Stimulated activated naive CD8-positive, alpha-beta T cell treated with anti-CD3 and anti-CD28 coated beads, Interleukin-15, Interleukin-2, amounts not matched to agents 100 ng/mL and 50 ng/mL, for 24 hours (primary cell): ENCODE measurements at regions not wholly inside any gene's neighbourhood (a gene's known extent, or its start where the extent isn't known, plus 50 kb on each side); places are given as distances from the start of the nearest gene placed in this dataset.

Experiments used
- H3K27ac Mint-ChIP-seq: one replicate; pipeline ENCODE4 v1.8.0; 2021; ENCODE audit warnings: mild to moderate bottlenecking, mixed read lengths
- H3K27me3 Mint-ChIP-seq: one replicate; pipeline ENCODE4 v1.8.0; 2021; ENCODE audit warnings: mixed read lengths
- H3K36me3 Mint-ChIP-seq: one replicate; pipeline ENCODE4 v1.8.0; 2021; ENCODE audit warnings: low read depth, mixed read lengths
- H3K4me1 Mint-ChIP-seq: one replicate; pipeline ENCODE4 v1.8.0; 2021; ENCODE audit warnings: low read depth, mixed read lengths
- H3K4me3 Mint-ChIP-seq: one replicate; pipeline ENCODE4 v1.8.0; 2021; ENCODE audit warnings: mild to moderate bottlenecking, mixed read lengths
- H3K9me3 Mint-ChIP-seq: one replicate; pipeline ENCODE4 v1.8.0; 2021; ENCODE audit warnings: mixed read lengths

DNA sequence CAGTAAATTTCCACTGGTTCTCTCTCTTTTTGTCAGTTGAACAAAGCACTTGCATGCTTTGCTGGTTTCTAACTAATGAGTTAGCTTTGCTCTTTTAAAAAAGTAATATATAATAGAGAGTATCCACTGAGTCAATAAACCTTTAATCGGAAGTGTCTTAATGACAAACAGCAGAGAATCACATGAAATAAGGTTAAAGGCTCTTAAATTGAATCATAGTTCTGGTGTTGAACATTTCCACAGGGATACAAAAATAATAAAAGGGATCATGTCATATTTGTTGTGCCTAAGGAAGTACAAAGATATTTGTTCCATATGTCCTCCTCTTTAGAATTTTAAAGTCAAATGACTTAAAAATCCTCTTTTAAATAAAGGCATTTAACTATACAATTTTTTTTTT is 362.6 kb downstream of the LRIG3 start:
- Mint-ChIP-seq H3K27ac (no peak overlapping the region), H3K9me3 (no peaks in the 10 kb centered on the region), H3K27me3 (no peaks in the 10 kb centered on the region), H3K36me3 (no peaks in the 10 kb centered on the region), H3K4me3 (no peak overlapping the region), H3K4me1 (no peaks in the 10 kb centered on the region)

DNA sequence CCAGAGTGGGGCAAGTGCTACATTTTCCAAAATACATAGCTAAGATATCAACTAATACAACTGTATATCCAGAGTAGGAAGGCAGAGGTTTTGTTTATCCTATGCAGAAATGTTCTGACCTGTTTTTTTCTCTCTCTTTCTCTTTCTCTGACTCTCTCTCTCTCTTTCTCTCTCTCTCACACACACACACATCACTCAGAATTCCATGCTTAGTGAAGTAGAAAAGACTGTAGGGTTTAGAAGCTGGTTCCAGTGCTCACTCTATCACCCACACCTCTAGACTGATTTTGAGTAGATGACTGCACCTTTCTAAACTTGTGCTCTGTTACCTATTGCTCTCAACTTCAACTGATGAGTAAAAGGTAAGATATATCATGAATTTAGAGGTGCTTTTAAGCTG is 356.7 kb downstream of the LRIG3 start:
- Mint-ChIP-seq H3K27me3 (no peaks in the 10 kb centered on the region), H3K9me3 (peaks cover 5% of the 10 kb centered on the region), H3K4me3 (no peak overlapping the region), H3K36me3 (no peaks in the 10 kb centered on the region), H3K27ac (no peak overlapping the region), H3K4me1 (no peaks in the 10 kb centered on the region)

DNA sequence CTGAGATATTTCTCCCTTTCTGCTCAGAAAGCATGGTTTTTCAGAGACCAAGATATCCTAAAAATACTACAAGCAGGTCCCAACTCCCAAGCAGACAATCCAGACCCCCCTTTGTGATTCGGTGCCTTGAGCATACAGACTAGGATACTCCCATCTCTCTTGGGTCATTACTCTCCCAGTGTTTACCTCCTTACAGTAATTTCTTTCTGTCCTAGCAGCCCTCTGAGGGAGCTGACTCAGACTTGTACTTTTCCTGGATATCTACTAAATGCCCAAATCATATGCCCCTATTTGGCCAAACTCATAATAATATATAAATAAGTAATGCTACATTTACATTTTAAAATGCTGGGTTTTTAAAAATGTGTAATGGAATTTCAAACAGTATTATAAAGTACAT is 355.6 kb downstream of the LRIG3 start:
- Mint-ChIP-seq H3K9me3 (peaks cover 5% of the 10 kb centered on the region), H3K4me1 (no peaks in the 10 kb centered on the region), H3K36me3 (no peaks in the 10 kb centered on the region), H3K27ac (no peak overlapping the region), H3K27me3 (no peaks in the 10 kb centered on the region), H3K4me3 (no peak overlapping the region)

DNA sequence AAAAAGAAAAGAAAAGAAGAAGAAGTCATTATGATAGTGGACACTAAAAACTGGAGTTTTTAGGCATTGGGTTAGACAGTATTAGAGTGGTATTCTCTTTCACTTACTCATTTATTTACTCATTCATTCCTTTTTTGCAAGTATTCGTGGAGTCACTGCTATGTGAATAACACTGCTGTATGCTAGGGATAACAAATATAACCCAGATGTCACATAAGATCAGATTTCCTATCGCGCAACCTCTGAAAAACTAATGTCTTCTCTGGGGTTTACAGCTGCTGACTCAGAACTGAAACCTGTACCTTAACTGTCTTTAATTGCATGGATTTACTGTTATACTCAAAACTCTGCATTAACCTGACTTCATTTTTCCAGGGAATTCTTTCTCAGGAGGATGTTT is 353.7 kb downstream of the LRIG3 start:
- no peaks in the 10 kb centered on the region for H3K4me1 Mint-ChIP-seq
- no peak overlapping the region for H3K27ac Mint-ChIP-seq
- H3K9me3 Mint-ChIP-seq = peaks cover 7% of the 10 kb centered on the region
- no peaks in the 10 kb centered on the region for H3K27me3 Mint-ChIP-seq
- H3K4me3 Mint-ChIP-seq = no peak overlapping the region
- no peaks in the 10 kb centered on the region for H3K36me3 Mint-ChIP-seq

DNA sequence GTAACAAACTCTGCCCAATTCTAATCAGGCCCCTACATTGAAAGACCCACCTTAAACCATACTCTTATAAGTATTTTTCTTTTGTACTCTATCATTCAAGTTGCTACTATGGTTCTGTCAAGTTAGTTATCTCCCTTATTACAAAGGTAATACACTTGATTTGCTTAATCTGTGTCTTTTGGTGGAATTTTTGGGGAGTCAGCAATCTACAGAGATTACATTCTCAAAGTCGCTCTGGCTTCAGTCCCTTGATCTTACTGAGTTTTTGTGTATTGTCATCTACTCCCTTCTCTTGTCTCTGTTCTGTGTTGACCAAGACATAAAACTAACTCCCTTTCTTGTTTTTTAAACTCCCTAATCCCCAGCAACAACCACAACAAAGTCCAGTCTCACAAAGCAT is 353.1 kb downstream of the LRIG3 start:
- H3K36me3 Mint-ChIP-seq = no peaks in the 10 kb centered on the region
- H3K4me3 Mint-ChIP-seq = no peak overlapping the region

DNA sequence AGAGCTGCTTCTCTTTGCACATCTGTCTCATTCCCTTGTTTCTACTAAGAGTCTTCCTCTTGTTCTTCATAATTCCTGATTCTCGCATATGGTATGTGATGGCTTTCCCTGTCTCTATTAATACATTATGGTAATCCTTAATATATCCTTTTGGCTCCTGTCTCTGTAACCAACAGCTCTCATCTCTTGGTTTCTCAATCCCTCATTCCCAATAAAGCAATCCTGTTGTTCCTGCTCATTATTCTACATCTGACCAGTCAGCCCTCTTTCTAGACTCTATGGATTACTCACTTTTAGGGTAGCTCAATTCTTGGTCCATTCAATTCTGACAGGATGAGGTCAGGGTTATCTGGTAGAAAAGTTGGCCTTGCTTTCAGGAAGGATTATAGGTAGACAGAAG is 349.9 kb downstream of the LRIG3 start:
- no peaks in the 10 kb centered on the region for H3K27me3 Mint-ChIP-seq
- no peaks in the 10 kb centered on the region for H3K36me3 Mint-ChIP-seq
- no peak overlapping the region for H3K27ac Mint-ChIP-seq
- peaks cover 8% of the 10 kb centered on the region for H3K9me3 Mint-ChIP-seq
- no peak overlapping the region for H3K4me3 Mint-ChIP-seq
- H3K4me1 Mint-ChIP-seq = no peaks in the 10 kb centered on the region

More for the DNA sequence above, 353.1 kb downstream of the LRIG3 start:
- Mint-ChIP-seq H3K27ac (no peak overlapping the region), H3K4me1 (no peaks in the 10 kb centered on the region), H3K27me3 (no peaks in the 10 kb centered on the region), H3K9me3 (peaks cover 8% of the 10 kb centered on the region)

DNA sequence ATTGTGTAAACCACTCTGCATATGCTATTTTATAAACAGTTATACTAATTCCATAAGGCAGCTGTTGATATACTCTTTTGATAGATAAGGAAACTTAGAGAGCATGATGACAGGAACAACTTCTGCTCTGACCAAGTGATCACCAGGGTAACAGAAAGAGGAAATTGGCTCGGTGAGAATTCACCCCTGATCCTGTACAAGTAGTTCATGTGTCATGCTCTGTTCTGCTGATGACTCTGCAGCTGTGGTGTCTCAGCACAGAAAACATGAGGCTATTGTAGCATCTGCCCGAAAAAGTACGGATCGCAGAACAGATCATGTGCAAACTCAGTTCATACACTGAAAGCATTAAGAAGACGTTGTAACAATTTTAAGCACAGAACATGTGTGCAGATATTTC is 345.0 kb downstream of the LRIG3 start:
- H3K27ac Mint-ChIP-seq = no peak overlapping the region
- no peaks in the 10 kb centered on the region for H3K4me1 Mint-ChIP-seq
- H3K27me3 Mint-ChIP-seq = no peaks in the 10 kb centered on the region
- no peak overlapping the region for H3K4me3 Mint-ChIP-seq
- H3K9me3 Mint-ChIP-seq = peaks cover 3% of the 10 kb centered on the region
- no peaks in the 10 kb centered on the region for H3K36me3 Mint-ChIP-seq

DNA sequence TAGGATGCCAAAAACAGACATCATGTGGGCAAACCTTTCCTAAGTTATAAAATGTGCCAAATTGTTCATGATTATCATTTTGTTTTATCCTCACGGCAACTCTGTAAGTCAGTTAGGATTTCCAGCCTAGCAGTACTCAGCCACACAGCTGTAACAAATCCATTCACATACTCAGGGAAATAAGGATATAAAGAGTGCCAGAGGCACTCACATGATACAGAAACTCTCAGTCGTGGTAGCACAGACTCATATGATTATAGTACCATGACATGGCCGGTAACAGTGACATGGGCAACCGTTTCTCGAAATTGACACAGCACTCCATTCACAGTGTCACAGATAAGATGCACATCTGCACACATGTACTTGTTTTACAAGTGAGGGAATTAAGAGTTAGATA is 344.2 kb downstream of the LRIG3 start:
- peaks cover 3% of the 10 kb centered on the region for H3K9me3 Mint-ChIP-seq
- no peak overlapping the region for H3K4me3 Mint-ChIP-seq
- no peaks in the 10 kb centered on the region for H3K27me3 Mint-ChIP-seq
- H3K36me3 Mint-ChIP-seq = no peaks in the 10 kb centered on the region
- H3K4me1 Mint-ChIP-seq = no peaks in the 10 kb centered on the region
- no peak overlapping the region for H3K27ac Mint-ChIP-seq

DNA sequence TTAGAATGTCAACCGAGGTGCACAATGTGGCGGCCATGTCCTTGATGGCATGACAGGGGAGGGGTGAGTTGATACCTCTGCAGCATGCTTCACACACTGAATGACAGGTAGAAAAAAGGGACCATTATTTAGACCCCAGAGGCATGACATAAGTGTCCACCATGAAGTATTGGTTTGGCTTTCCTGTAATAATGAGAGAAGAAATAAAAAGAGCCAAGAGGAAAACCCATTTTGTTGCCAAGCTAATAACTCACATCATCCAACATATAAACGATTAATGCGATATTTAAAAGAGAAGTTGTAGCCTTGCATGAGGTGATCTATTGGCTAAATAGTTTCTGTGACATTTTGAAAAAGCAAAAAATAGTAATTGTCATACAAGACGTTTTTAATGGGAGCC is 343.4 kb downstream of the LRIG3 start:
- H3K9me3 Mint-ChIP-seq = no peaks in the 10 kb centered on the region
- H3K4me3 Mint-ChIP-seq = no peak overlapping the region
- H3K27ac Mint-ChIP-seq = no peak overlapping the region
- no peaks in the 10 kb centered on the region for H3K4me1 Mint-ChIP-seq
- no peaks in the 10 kb centered on the region for H3K27me3 Mint-ChIP-seq
- H3K36me3 Mint-ChIP-seq = no peaks in the 10 kb centered on the region

DNA sequence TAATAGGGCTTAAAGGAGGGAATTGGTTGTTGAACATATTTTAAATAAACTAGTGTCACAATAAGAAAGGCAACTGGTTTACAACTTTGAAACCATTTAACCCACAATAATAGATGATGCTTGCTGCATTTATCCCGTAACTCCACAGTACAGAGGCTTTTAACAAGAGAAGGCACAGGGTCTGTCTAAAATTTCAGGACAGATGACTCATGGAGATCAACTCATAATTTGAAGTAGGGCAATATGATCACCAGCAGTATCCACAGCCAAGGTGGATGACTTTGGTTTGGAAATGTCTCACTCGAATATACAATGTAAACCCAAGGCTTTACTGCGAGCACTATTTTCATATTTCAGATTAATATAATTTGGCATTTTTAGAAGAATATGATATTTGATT is 340.2 kb downstream of the LRIG3 start:
- no peaks in the 10 kb centered on the region for H3K9me3 Mint-ChIP-seq
- H3K27me3 Mint-ChIP-seq = no peaks in the 10 kb centered on the region
- no peak overlapping the region for H3K4me3 Mint-ChIP-seq
- no peaks in the 10 kb centered on the region for H3K36me3 Mint-ChIP-seq
- no peaks in the 10 kb centered on the region for H3K4me1 Mint-ChIP-seq
- H3K27ac Mint-ChIP-seq = no peak overlapping the region

DNA sequence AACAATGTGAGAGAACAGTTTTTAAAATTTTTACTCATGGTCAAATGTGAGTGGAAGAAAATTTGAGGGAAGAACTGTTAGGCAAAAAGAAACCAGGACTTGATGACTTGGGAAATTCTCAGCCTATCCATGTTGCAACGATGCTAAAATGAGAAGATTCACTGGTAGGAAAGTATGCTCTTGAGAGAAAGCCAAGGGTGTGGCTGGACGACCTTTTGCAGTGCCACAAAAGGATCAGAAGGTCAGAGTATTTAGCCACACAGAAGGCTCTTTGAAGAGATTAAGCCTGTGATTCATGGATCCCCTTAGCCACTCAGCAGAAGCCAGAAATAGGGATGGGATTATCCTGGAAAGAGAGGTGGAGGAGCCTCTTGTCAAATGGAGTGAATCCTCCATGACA is 336.8 kb downstream of the LRIG3 start:
- no peak overlapping the region for H3K4me3 Mint-ChIP-seq
- H3K36me3 Mint-ChIP-seq = no peaks in the 10 kb centered on the region
- H3K27ac Mint-ChIP-seq = no peak overlapping the region
- H3K27me3 Mint-ChIP-seq = no peaks in the 10 kb centered on the region
- no peaks in the 10 kb centered on the region for H3K4me1 Mint-ChIP-seq
- no peaks in the 10 kb centered on the region for H3K9me3 Mint-ChIP-seq

DNA sequence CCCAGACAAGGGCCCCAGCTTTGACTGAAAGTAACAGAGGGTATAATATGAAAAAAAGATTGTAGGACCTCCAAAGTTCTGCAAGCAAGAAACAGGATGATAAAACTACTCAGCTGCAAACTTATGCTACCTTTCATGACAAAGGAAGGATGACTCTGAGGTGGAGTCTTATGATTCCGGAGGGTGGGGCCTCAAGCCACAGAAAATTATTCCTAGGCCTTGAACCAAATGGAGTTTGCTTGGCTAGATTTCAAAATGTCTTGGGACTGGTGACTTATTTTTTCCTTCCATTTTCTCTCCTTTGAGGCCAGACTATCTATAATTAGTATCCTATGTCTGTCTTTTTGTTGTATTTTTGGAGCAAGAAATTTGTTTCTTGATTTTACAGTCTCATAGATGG is 336.4 kb downstream of the LRIG3 start:
- H3K9me3 Mint-ChIP-seq = no peaks in the 10 kb centered on the region
- H3K27me3 Mint-ChIP-seq = no peaks in the 10 kb centered on the region
- no peak overlapping the region for H3K27ac Mint-ChIP-seq
- H3K36me3 Mint-ChIP-seq = no peaks in the 10 kb centered on the region
- no peak overlapping the region for H3K4me3 Mint-ChIP-seq
- H3K4me1 Mint-ChIP-seq = no peaks in the 10 kb centered on the region

DNA sequence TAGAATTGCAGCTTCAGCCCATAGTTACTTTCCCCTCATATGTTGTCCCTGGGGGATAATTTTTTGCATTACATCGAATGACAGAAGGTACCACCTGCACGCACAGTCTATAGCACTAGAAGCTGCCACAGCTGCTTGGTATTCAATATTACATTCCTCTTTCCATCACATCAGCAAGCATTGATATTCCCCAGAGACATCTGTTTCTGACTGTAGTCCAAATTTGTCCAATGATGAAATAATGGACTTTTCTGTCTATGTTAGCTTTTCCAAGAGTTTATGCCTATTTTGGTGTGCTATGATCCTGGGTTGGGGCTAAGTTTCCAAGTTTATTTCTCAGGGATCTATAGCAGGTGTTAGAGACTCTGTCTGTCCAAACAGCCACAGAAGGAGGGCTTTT is 335.4 kb downstream of the LRIG3 start:
- no peaks in the 10 kb centered on the region for H3K9me3 Mint-ChIP-seq
- no peak overlapping the region for H3K4me3 Mint-ChIP-seq

DNA sequence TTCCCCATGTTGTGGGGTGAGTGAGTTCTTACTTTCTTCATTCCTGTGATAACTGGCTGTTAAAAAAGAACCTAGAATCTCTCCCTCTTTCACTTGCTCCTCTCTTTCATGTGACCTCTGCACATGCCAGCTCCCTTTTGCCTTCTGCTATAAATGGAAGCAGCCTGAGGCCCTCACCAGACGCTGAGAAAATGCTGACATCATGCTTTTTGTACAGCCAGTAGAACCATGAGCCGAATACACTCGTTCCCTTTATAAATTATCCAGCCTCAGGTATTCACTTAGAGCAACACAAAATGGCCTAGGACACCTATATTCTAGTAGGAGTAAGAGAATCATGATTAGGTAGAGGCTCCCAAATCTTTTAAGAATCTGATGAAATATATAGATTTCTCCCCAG is 333.5 kb downstream of the LRIG3 start:
- H3K27ac Mint-ChIP-seq = no peak overlapping the region
- H3K36me3 Mint-ChIP-seq = no peaks in the 10 kb centered on the region
- H3K9me3 Mint-ChIP-seq = no peaks in the 10 kb centered on the region
- no peaks in the 10 kb centered on the region for H3K4me1 Mint-ChIP-seq
- no peaks in the 10 kb centered on the region for H3K27me3 Mint-ChIP-seq
- H3K4me3 Mint-ChIP-seq = no peak overlapping the region

More for the DNA sequence above, 335.4 kb downstream of the LRIG3 start:
- Mint-ChIP-seq H3K27ac (no peak overlapping the region), H3K36me3 (no peaks in the 10 kb centered on the region), H3K4me1 (no peaks in the 10 kb centered on the region), H3K27me3 (no peaks in the 10 kb centered on the region)

DNA sequence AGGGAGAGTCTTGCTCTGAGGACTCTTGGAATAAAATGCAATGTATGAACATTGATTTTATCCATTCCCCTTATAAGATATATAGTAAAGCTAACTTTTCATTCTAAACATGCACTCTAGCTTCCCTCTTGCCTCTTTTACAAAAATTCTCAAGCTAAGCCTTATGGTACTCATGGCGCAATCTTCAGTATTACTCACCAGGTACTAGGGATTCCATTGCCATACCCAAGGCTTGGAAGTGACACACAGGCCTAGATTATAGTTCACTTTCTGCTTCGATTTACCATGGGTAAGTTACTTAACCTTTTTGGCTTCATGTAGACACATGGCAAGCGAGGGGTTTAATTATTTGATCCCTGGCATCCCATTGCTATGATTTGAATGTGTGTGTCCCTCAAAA is 331.5 kb downstream of the LRIG3 start:
- no peak overlapping the region for H3K27ac Mint-ChIP-seq
- H3K36me3 Mint-ChIP-seq = no peaks in the 10 kb centered on the region
- H3K4me1 Mint-ChIP-seq = no peaks in the 10 kb centered on the region
- H3K4me3 Mint-ChIP-seq = no peak overlapping the region
- H3K27me3 Mint-ChIP-seq = no peaks in the 10 kb centered on the region
- no peaks in the 10 kb centered on the region for H3K9me3 Mint-ChIP-seq

DNA sequence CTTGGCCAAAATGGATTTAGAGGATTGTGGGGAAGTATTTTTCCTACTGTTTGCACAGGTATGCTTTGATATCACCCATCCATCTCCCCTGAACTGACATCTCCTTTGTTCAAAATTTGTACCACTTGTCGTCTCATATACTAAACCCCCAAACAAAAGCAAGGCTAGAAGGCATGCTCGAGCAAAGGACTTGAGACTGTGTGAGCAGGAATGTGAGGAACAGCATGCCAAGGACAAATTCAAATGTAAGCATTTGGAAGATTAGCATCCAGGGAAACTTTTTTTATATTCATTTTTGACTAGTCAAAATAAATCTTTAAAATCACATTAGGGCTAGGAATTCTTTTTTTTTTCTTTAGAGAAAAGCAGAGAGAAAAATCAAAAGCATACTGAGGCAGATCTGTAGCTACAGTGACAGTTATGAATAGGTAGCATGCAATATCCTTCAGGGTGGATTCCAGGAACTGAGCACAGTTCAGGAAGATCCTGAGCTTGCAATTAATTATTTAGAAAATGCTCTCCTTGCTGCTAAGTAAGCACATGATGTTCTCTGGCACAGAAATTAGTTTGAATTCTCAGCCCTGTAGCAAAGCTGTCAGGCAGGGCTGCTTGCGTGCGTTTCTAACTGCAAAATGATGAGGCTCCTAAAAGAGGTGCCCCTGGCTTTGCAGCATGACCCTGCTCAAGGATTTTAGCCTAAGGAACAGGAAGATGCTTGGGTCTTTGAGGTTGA is 327.7 kb downstream of the LRIG3 start:
- no peak overlapping the region for H3K4me3 Mint-ChIP-seq
- H3K27me3 Mint-ChIP-seq = no peaks in the 10 kb centered on the region
- H3K4me1 Mint-ChIP-seq = no peaks in the 10 kb centered on the region
- no peak overlapping the region for H3K27ac Mint-ChIP-seq
- no peaks in the 10 kb centered on the region for H3K9me3 Mint-ChIP-seq
- no peaks in the 10 kb centered on the region for H3K36me3 Mint-ChIP-seq
